Lower leg skin (tissue), 3 donors: ENCODE measurements at regions not wholly inside any gene's neighbourhood (a gene's known extent, or its start where the extent isn't known, plus 50 kb on each side); places are given as distances from the start of the nearest gene placed in this dataset.

Experiments
- POLR2A ChIP-seq, 2 donors: fragments of 450-650 bp; IDR thresholded peaks; one replicate each; pipeline ENCODE4 v1.6.1; 2016 to 2017; ENCODE audit warnings: antibody characterized with exemption in 2 of 2, mild to moderate bottlenecking in 1 of 2, moderate library complexity in 1 of 2
- TF ChIP-seq, protein P1 (sequence below), 3 donors: fragments of 450-650 bp; IDR thresholded peaks; one replicate each; pipeline ENCODE4 v1.5.1; 2016; ENCODE audit warnings: antibody characterized with exemption in 3 of 3, mild to moderate bottlenecking in 3 of 3, moderate library complexity in 2 of 3

DNA sequence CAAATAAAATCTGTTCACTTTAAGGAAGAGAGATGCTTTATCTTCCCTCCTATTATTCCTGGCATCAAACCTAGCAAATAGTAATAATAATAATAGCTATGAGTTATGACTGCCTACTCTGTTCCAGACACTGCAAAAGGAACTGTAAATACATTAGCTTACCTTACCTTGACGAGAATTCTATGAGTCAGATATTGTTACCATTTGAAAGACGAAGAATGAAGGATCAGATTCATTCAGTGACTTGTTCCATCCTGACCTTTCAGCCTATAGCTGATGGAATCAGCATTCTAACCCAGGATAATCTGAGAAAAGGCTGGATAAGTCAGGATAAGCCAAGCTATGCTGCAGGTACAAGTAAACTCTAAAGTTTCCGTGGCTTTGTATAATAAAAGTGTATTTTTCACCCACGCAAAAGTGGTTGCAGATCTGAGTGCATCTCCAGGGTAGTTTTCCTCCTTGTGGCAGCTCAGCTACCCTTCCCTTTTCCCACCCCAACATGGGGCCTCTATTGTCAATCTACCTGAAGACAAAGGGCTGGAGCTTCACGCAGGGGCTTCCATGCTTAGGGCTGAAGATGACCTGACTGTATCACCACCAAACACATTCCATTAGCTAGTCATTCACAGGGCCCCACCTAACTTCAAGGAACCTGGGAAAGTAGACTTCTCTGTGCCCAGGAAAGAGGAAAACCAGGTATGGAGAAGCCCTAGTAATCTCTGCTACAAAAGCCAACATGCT is 57.2 kb upstream of the CCND2 start:
- TF ChIP-seq, protein P1, sequence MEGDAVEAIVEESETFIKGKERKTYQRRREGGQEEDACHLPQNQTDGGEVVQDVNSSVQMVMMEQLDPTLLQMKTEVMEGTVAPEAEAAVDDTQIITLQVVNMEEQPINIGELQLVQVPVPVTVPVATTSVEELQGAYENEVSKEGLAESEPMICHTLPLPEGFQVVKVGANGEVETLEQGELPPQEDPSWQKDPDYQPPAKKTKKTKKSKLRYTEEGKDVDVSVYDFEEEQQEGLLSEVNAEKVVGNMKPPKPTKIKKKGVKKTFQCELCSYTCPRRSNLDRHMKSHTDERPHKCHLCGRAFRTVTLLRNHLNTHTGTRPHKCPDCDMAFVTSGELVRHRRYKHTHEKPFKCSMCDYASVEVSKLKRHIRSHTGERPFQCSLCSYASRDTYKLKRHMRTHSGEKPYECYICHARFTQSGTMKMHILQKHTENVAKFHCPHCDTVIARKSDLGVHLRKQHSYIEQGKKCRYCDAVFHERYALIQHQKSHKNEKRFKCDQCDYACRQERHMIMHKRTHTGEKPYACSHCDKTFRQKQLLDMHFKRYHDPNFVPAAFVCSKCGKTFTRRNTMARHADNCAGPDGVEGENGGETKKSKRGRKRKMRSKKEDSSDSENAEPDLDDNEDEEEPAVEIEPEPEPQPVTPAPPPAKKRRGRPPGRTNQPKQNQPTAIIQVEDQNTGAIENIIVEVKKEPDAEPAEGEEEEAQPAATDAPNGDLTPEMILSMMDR (IDR thresholded peaks at IDR 0.05): no peak
- TF ChIP-seq POLR2A (IDR thresholded peaks at IDR 0.05): no peak
